ENCODE measurements at regions not wholly inside any gene's neighbourhood (a gene's known extent, or its start where the extent isn't known, plus 50 kb on each side); places are given as distances from the start of the nearest gene placed in this dataset.

DNA sequence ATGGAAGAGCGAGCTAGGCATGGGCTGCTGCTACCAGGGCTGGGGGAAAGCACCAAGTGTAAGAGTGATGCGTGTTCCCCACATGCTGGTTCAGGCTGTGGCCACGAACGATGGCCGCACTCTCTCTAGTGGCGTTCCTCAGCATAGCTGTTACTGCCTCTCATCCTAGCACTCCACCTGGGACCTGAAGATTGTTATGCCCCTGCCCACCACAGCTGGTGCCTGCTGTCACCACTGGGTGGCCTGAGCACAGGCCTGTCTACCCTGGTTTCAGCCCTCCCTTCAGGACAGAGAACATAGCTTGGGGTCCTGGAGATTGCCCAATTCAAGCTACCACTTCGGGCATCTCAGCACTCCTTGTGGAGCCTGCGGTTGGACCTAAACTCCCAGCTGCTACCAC lies 80.1 kb upstream of the PDC start:
- TF ChIP-seq CTCF (IDR thresholded peaks at IDR 0.05) (no peak), POLR2A (IDR thresholded peaks at IDR 0.05) (no peak), POLR2AphosphoS5 (IDR thresholded peaks at IDR 0.05) (no peak)

All from upper lobe of left lung (tissue), 4 donors.